GM18951 (cell line): ENCODE measurements at regions not wholly inside any gene's neighbourhood (a gene's known extent, or its start where the extent isn't known, plus 50 kb on each side); places are given as distances from the start of the nearest gene placed in this dataset.

Experiments used
- POLR2A ChIP-seq: IDR thresholded peaks from 4 replicates; pipeline ENCODE4 v1.6.1; 2011; ENCODE audit warnings: mild to moderate bottlenecking; ENCODE audit not compliant: insufficient read length, insufficient read depth; ENCODE audit errors: extremely low read depth
- in situ Hi-C: fragments of 300-500 bp; cut with MboI; formaldehyde crosslinking; loops from one replicate; pipeline ENCODE4 v1.12.0; 2022; ENCODE audit warnings: low sequenced_read_pairs, mixed read lengths, inconsistent platforms; ENCODE audit not compliant: unreplicated experiment

DNA sequence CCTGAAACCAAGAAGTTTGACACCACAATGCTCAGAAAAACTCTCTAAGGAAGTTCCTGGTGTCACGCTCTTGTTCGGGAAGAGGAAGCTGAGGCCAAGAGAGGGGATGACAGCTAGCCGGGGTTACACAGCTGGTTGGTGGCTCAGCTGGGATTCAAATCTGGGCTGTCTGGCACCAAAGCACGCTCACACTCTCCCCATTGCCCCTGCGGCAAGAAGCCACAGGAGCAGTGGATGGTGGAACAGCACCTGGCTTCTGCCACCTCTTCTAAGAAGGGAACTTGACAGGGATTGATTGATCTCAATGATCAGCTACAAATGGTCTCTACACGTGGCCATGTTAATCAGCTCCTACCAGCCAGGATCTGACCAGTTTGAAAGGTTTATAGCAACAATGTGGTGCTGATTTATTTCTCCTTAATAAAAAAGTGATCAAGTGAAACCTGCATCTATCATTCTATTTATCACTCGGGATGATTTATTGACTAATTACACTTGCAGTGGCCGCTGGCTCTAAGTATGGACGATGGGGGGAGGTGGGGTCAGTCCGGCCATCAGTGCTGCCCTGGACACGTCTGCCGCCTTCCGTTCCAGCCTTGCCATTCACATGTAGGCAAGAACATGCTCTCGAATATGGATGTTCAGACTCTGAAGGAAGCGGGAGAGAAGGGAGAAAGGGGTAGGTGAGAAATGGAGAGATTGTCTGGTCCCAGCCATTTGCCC is 71.9 kb upstream of the TOP1 start:
- no peak for TF ChIP-seq POLR2A
- in situ Hi-C loops: no loop called here

DNA sequence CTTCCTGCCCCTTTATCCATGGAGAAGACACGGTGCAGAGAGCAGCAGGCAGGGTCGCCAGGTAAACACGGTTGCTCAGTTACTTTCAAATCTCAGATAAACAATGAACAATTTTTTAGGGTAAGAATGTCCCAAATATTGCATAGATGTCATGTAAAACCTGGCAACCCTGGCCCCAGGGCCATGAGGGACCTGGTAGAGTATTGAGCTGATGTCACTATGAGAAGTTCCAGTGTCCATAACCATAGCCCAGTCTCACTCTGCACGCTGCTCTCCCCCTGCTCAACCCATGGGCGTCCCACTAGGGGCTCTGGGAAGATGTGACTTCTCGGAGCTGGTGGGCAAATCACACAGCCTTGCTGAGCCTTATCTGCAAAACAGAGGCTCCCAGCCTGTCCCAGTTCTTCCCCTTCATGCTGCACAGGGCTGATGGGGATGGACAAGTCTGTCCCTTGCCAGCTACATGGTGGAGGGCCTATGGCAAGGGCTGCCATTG is 71.3 kb upstream of the TOP1 start:
- TF ChIP-seq POLR2A: no peak
- in situ Hi-C loops: no loop called here

DNA sequence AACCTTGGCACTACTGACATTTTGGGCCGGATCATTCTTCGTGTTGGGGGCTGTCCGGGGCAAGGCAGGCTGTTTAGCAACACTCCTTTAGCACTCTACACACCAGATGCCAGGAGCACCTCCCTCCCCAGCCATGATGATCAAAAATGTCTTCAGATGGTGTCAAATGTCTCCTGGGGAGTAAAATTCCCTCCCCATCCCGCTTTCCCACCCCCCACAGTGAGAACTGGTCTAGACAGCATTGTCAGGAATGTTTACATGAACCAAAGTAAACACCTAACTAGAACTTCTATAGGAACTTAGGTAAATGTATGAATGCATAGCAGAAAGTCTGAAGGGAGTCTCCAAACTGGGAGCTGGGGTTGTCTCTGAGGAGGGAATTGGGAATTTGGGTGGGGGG is 70.0 kb upstream of the TOP1 start:
- in situ Hi-C loops: no loop called here
- TF ChIP-seq POLR2A: no peak

DNA sequence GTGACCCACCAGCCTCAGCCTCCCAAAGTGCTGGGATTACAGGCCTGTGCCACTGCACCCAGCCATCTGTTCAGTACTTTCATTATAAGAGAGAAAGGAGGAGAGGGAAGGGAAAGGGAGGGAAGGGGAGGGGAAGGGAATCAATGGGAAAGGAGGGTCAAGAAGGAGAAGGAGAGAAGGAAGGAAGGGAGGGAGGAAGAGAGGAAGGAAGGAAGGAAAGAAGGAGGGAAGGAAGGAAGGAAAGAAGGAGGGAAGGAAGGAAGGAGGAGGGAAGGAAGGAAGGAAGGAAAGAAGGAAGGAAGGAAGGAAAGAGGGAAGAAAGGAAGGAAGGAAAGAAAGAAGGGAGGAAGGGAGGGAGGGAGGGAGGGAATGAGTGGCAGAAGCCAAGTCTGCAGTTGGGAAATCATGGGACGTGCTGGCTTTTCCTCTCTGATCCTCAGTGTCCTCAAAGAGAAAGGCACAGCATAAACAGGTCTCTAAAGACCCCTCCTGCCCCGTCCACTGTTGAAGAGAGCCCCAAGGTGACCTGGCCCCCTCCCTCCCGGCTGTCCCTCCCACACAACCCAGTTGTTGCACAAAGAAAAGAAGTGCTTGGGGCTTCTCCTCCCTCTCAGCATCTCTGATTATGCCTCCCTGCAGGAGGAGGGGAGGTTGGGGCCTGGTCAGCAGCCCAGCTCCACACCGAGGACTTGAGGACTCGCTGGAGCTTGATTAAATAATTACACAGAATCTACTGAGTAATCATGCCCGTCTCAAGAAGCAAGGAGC is 69.1 kb upstream of the TOP1 start:
- no peak for TF ChIP-seq POLR2A
- in situ Hi-C loops: no loop called here

DNA sequence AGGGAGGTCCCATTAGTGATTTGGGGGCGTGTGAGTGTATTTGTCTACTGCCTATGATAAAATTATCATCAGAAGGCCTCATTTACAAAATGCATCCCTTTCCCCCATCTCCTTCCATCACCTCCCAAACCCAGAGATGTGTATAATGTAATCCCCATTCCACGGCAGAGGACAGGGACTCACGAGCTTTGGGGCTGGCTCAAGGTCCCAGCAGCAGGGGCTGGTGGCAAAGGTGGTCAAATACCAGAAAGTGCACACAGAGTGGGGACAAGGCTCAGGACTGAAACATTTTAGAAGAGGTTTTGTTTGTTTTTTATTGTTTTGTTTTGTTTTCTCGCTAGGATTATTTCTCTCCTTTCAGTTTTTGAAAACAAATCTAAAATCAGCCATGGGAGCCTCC is 68.5 kb upstream of the TOP1 start:
- in situ Hi-C loops: no loop called here
- TF ChIP-seq POLR2A: no peak

DNA sequence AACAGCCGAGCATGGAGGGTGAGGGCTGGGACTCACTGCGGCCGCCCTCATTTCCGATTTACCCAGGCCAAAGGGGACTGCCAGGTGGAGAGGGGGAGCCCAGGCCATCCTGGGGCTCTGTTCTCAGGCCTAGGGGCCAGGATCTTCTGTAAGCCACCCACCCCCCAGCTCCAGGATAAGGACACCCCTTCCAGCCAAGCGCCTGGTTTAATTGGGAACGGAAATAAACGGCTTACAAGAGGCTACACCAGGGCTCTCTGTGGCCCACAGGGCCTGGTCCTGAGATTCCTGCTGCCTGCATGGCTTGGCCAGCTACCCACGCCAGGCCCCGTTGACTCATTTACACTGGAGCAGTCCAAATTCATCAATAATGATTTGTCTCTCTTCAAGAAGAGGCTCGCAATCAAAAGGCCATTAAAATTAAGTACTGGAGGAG is 68.1 kb upstream of the TOP1 start:
- TF ChIP-seq POLR2A: no peak
- in situ Hi-C loops: no loop called here

DNA sequence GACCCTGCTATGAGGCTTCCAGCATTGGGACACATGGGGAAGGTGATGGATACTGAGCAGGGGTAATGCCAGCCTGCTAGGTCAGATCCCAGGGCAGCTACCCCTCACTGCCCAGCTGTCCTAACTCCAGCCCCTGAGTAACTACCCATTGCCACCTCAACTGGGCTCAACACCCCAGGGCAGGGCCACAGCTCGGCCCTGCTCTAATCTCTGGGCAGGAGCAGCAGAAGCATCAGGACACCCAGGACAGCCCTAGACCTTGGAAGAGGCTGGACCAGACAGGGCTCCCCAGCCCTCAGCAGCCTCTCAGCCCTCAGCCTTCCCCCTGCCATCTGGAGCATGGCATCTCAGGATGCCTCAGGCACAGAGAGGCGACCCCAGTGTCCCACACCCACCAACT is 67.4 kb upstream of the TOP1 start:
- in situ Hi-C loops: no loop called here
- no peak for TF ChIP-seq POLR2A

DNA sequence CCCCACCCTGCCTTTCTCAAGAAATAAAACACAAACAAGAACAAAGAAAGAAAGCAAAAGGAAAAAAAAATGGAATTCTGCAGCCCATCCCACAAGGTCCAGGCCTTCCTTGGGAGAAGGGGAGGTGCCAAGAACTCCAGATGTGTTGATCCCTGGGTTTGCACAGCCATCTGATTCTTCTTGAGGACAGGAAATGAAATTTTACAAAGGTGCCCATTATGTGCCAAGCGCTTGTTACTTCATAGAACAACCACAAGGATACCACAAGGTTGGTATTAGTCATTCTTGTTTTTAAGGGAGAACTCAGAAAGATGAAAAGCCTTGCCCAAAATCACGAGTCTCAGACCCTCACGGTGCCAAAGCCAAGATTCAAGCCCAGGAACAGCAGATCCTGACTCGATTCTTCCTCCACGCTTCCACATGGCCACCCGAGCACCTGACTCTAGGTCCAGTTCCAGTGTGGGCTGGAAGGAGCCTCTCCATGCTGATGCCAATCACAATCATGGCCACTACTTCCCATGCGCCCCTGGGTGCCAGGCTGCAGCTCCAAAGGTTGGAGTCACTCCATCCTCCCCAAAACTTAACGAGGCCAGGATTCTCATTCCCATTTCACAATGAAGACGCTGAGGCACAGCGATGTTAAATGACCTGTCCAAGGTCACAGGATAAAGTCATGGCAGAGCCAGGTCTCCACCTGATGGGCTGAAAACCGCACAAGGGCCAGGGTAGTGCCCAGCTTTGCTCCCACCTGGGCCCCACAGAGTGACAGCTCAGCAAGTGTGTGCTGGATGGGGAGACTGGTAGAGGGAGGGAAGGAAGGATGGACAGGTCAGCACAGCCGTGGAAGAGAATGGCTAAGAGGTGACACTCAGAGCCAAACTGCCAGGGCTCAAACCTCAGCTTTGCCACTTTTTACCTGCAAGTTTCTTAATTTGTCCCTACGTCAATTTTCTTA is 66.7 kb upstream of the TOP1 start:
- TF ChIP-seq POLR2A: no peak
- in situ Hi-C loops: no loop called here

DNA sequence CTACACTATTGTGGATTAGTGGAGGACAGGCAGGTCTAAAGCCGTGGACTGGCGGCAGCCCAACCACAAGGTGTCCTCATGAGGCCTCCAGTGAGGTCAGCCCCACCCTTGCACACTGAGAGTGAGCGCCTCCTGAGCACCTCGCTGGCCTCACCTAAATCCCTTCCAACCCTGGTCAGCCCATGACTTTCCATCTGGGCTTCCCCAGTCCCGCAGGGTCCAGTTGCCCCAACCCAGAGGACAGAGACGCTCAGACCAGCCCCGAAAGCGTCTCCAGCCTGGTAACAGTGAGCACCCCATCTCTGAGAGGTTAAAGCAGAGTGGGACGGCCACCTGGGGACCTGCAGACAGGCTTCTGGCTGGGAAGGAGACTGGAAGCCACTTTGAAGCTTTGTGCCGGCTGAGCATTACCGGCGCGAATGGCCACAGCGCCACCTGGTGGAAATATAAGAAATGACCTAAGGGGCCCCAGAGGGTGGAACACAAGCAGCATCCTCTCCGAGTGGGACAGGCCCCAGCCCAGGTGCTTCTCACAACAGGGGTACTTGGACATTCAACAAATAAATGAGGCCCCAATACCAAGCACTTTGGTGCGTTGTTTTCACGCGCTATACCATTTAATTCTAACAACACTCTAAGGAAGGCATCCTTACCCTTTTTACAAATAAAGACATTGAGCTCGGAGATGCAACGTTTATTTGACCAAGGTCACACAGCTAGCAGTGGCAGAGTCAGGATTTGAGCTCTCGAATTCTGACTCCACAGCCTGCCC is 65.7 kb upstream of the TOP1 start:
- in situ Hi-C loops: no loop called here
- TF ChIP-seq POLR2A: no peak

DNA sequence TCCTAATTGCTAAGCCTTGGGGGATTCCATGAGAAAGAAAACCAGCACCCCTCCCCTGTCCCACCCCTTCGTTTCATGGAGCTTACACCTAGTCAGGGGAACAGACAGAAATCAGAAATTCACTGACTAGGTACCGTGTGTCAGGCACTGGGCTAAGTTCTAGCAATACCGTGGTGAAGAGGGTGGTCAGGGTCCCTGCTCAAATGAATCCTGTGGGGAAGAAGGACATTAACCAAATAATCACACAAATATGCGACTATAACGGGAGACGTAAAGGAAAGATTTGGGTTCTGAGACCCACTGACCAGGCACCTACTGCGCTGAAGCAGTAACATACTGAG is 65.1 kb upstream of the TOP1 start:
- no peak for TF ChIP-seq POLR2A
- in situ Hi-C loops: no loop called here

DNA sequence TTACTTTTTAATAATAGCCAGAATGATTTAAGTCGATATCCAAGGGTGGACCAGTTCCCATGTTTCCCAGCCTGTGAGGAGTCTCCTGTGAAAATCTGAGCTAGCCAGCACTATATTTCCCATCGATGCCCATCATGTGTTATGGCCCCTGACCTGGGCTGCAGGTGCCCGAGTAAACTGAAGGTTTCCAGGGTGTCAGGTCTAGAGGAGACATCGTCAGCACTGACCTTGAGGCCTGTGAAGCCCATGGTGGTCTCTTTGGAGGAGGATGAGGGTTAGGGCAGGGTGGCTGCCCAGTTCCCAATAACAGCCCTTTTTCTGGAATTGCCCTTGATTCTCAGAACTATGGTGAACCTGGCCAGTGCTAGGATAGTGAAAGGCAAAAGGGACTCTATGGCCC is 63.0 kb upstream of the TOP1 start:
- in situ Hi-C loops: no loop called here
- TF ChIP-seq POLR2A: no peak

DNA sequence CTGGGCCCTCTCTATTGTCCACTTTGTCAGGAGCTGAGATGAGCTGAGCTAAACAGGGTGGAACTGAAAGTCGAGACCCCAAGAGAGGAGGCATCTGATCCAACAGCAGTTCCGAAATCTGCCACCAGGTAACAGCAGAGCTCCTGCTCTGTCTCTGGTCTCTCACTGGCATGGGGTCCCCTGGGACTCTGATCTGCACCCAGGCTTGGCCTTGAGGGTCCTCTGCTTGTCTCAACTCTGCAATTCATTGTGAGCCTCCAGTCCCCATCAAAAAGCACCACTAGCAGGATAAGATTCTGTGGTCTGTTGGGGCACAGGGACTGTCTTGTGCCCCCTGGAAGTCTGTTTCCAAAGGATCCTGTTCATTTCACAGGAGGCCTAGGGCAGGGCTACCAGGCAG is 62.5 kb upstream of the TOP1 start:
- TF ChIP-seq POLR2A: no peak

DNA sequence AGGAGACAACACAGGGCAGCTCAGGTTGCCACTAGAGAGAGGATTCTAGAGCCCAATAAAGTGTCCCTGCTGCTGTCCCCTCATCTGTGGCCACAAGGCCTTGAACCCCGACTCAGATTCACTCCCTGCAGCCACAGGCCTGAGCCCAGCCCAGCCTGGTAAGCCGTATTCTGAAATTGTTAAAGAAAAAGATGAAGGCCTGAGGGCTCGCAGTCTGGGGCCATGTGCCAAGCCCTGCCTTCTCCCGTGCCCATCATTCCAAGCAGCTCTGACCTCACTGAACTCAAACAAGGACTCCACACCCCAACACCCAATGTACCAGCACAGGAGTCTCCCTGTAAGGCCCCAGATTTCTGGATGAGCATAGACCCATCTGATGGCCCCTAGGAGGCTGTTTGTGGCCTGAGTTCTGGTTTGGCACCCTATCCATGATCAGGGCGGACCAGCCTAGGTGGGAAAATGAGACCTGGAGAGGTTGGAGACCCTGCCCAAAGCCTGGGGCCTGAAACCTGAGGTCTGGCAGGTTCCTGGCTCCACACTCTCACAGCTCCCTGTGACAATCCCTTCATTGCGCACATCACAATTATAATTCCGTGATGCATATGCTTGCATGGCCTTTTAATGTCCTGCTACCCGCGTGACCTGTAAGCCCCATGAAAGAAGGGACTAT is 62.0 kb upstream of the TOP1 start:
- no peak for TF ChIP-seq POLR2A
- in situ Hi-C loops: no loop called here

More for the DNA sequence above, 62.5 kb upstream of the TOP1 start:
- in situ Hi-C loops: no loop called here
